GM23338 (cell line): ENCODE measurements at regions not wholly inside any gene's neighbourhood (a gene's known extent, or its start where the extent isn't known, plus 50 kb on each side); places are given as distances from the start of the nearest gene placed in this dataset.
A peak's percentile ranks its signal among the peaks of the same experiment; 100 is the strongest.

Source experiments
- ATAC-seq: fragments of 200-7000 bp; cut with Tn5 transposase; 3 replicates; pipeline ENCODE4 v1.9.1; 2020
- DNase-seq: peaks from one replicate; pipeline ENCODE4 v3.0.0-alpha.2; 2015; ENCODE audit warnings: low spot score
- H2AFZ ChIP-seq: fragments of 200-600 bp; sonication (generic); 2 replicates; pipeline ENCODE4 v1.8.0; 2016; ENCODE audit warnings: antibody characterized with exemption, mild to moderate bottlenecking, moderate library complexity
- H3F3A ChIP-seq: fragments of 200-600 bp; sonication (generic); replicated peaks from 2 replicates; pipeline ENCODE4 v1.8.0; 2017; ENCODE audit warnings: antibody characterized with exemption, mixed run types, low read depth
- H3K27ac ChIP-seq: fragments of 200-600 bp; sonication (generic); 2 replicates; pipeline ENCODE4 v1.6.1; 2016; ENCODE audit warnings: low read depth
- H3K27me3 ChIP-seq: fragments of 200-600 bp; sonication (generic); 2 replicates; pipeline ENCODE4 v1.8.0; 2016; ENCODE audit warnings: mild to moderate bottlenecking, mixed run types, moderate library complexity; ENCODE audit not compliant: insufficient read depth
- H3K36me3 ChIP-seq: fragments of 200-600 bp; sonication (generic); 2 replicates; pipeline ENCODE4 v1.8.0; 2016; ENCODE audit warnings: mild to moderate bottlenecking; ENCODE audit not compliant: insufficient read depth
- H3K4me1 ChIP-seq: fragments of 200-600 bp; sonication (generic); 2 replicates; pipeline ENCODE4 v1.8.0; 2016; ENCODE audit warnings: mild to moderate bottlenecking, moderate library complexity; ENCODE audit not compliant: insufficient read depth
- H3K4me2 ChIP-seq: fragments of 200-600 bp; sonication (generic); 2 replicates; pipeline ENCODE4 v1.7.1; 2017; ENCODE audit warnings: mixed run types
- H3K4me3 ChIP-seq: fragments of 200-600 bp; sonication (generic); 2 replicates; pipeline ENCODE4 v1.6.1; 2016; ENCODE audit warnings: mixed run types
- H3K79me2 ChIP-seq: fragments of 200-600 bp; sonication (generic); replicated peaks from 2 replicates; pipeline ENCODE4 v1.8.0; 2017; ENCODE audit warnings: mild to moderate bottlenecking; ENCODE audit not compliant: insufficient read depth
- H3K9me2 ChIP-seq: fragments of 200-600 bp; sonication (generic); 2 replicates; pipeline ENCODE4 v1.8.0; 2017; ENCODE audit not compliant: insufficient read depth
- H4K20me1 ChIP-seq: fragments of 200-600 bp; sonication (generic); replicated peaks from 2 replicates; pipeline ENCODE4 v1.8.0; 2017; ENCODE audit warnings: mild to moderate bottlenecking; ENCODE audit not compliant: insufficient read depth
- H3K27ac Mint-ChIP-seq: 2 replicates; pipeline ENCODE4 v1.8.0; 2020; ENCODE audit warnings: inconsistent platforms, mild to moderate bottlenecking, moderate library complexity, mixed read lengths
- H3K27me3 Mint-ChIP-seq: 3 replicates; pipeline ENCODE4 v1.8.0; 2022; ENCODE audit warnings: low read depth, mild to moderate bottlenecking, moderate library complexity, mixed read lengths, inconsistent platforms; ENCODE audit not compliant: insufficient read depth, poor library complexity
- H3K36me3 Mint-ChIP-seq: 3 replicates; pipeline ENCODE4 v1.8.0; 2021; ENCODE audit warnings: low read depth, mild to moderate bottlenecking, inconsistent platforms, moderate library complexity, mixed read lengths
- H3K4me1 Mint-ChIP-seq: 3 replicates; pipeline ENCODE4 v1.8.0; 2020; ENCODE audit warnings: mild to moderate bottlenecking, inconsistent platforms, mixed read lengths
- H3K4me3 Mint-ChIP-seq: 3 replicates; pipeline ENCODE4 v1.8.0; 2021; ENCODE audit warnings: moderate library complexity, mild to moderate bottlenecking, inconsistent platforms, mixed read lengths
- H3K9me3 Mint-ChIP-seq: 3 replicates; pipeline ENCODE4 v1.8.0; 2020; ENCODE audit warnings: moderate library complexity, mild to moderate bottlenecking, inconsistent platforms, mixed read lengths
- NANOG ChIP-seq: IDR thresholded peaks from 2 replicates; pipeline ENCODE4 v1.6.1; 2016; ENCODE audit warnings: antibody characterized with exemption, borderline replicate concordance
- POLR2AphosphoS5 ChIP-seq: IDR thresholded peaks from 2 replicates; pipeline ENCODE4 v1.6.1; 2016; ENCODE audit warnings: antibody characterized with exemption, low read depth
- REST ChIP-seq: IDR thresholded peaks from one replicate; pipeline ENCODE4 v1.6.1; 2018; ENCODE audit warnings: antibody characterized with exemption; ENCODE audit not compliant: unreplicated experiment
- ZNF462 ChIP-seq: fragments of 250-450 bp; sonication (Bioruptor Pico); IDR thresholded peaks from 2 replicates; pipeline ENCODE4 v1.5.0; 2020; ENCODE audit warnings: mild to moderate bottlenecking, moderate library complexity
- TF ChIP-seq, protein P1 (sequence below), 2 experiments: fragments of 200-600 bp in 1 of 2; sonication (generic) in 1 of 2; conservative IDR thresholded peaks; 2 replicates each; pipeline versions ENCODE4 v1.5.1 to v1.6.1; 2016 to 2017; ENCODE audit warnings: antibody characterized with exemption in 2 of 2, low read depth in 2 of 2, mild to moderate bottlenecking in 2 of 2, moderate library complexity in 1 of 2

DNA sequence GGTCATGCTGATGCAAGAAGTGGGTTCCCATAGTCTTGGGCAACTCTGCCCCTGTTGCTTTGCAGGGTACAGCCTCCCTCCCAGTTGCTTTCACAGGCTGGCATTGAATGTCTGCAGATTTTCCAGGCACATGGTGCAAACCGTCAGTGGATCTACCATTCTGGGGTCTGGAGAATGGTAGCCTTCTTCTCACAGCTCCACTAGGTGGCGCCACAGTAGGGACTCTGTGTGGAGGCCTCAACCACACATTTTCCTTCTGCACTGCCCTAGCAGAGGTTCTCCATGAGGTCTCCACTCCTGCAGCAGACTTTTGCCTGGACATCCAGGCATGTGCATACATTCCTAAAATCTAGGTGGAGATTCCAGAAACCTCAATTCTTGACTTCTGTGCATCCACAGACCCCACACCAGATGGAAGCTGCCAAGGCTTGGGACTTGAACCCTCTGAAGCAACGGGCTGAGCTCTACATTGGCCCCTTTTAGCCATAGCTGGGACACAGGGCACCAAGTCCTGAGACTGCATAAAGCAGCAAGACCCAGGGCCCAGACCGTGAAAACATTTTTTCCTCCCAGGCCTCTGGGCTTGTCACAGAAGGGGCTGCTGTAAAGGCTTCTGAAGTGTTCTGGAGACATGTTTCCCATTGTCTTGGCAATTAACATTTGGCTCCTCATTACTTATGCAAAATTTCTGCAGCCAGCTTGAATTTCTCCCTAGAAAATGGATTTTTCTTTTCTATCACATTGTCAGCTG lies 466.2 kb upstream of the PBX1 start:
- no peak overlapping the region for H3K4me3 ChIP-seq
- Mint-ChIP-seq H3K9me3 (peaks cover 33% of the 10 kb centered on the region), H3K27ac (no peak overlapping the region), H3K4me3 (no peak overlapping the region), H3K27me3 (peaks cover 3% of the 10 kb centered on the region), H3K4me1 (peaks cover 5% of the 10 kb centered on the region; the same call in 2 of the 3 replicates), H3K36me3 (peaks cover 28% of the 10 kb centered on the region)
- no peak overlapping the region for H2AFZ ChIP-seq
- H3K9me2 ChIP-seq = no peaks in the 10 kb centered on the region
- no peaks in the 10 kb centered on the region for H4K20me1 ChIP-seq
- H3K27me3 ChIP-seq = no peaks in the 10 kb centered on the region
- ATAC-seq = no peak
- peaks cover 3% of the 10 kb centered on the region; the same call in 1 of the 2 replicates for H3K36me3 ChIP-seq
- peak; percentile 40 for DNase-seq
- TF ChIP-seq REST = no peak
- TF ChIP-seq, protein P1, sequence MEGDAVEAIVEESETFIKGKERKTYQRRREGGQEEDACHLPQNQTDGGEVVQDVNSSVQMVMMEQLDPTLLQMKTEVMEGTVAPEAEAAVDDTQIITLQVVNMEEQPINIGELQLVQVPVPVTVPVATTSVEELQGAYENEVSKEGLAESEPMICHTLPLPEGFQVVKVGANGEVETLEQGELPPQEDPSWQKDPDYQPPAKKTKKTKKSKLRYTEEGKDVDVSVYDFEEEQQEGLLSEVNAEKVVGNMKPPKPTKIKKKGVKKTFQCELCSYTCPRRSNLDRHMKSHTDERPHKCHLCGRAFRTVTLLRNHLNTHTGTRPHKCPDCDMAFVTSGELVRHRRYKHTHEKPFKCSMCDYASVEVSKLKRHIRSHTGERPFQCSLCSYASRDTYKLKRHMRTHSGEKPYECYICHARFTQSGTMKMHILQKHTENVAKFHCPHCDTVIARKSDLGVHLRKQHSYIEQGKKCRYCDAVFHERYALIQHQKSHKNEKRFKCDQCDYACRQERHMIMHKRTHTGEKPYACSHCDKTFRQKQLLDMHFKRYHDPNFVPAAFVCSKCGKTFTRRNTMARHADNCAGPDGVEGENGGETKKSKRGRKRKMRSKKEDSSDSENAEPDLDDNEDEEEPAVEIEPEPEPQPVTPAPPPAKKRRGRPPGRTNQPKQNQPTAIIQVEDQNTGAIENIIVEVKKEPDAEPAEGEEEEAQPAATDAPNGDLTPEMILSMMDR (conservative IDR thresholded peaks at IDR 0.05; ENCODE audit: low read depth in 2 of 2) = peak; percentile 55 to 68
- no peak overlapping the region for H3K27ac ChIP-seq
- no peak overlapping the region for H3K4me2 ChIP-seq
- H3K79me2 ChIP-seq = no peaks in the 10 kb centered on the region
- H3K4me1 ChIP-seq = 0 out of 2 replicates have a peak, but pooled peaks cover 4% of the 10 kb centered on the region
- no peaks in the 10 kb centered on the region for H3F3A ChIP-seq

GRCh38 chr1:164093543-164093942 lies 465.4 kb upstream of the PBX1 start:
- H3K4me1 ChIP-seq = no peaks in the 10 kb centered on the region
- no peak overlapping the region for H2AFZ ChIP-seq
- no peaks in the 10 kb centered on the region for H3K79me2 ChIP-seq
- H3K9me2 ChIP-seq = no peaks in the 10 kb centered on the region
- Mint-ChIP-seq H3K36me3 (peaks cover 28% of the 10 kb centered on the region), H3K27me3 (peaks cover 3% of the 10 kb centered on the region), H3K27ac (no peak overlapping the region), H3K4me1 (no peaks in the 10 kb centered on the region), H3K4me3 (no peak overlapping the region), H3K9me3 (peaks cover 33% of the 10 kb centered on the region)
- H3K36me3 ChIP-seq = peaks cover 3% of the 10 kb centered on the region; the same call in 1 of the 2 replicates
- H3K27ac ChIP-seq = no peak overlapping the region
- no peaks in the 10 kb centered on the region for H3F3A ChIP-seq
- H3K4me3 ChIP-seq = no peak overlapping the region
- H3K4me2 ChIP-seq = no peak overlapping the region
- no peaks in the 10 kb centered on the region for H4K20me1 ChIP-seq
- H3K27me3 ChIP-seq = no peaks in the 10 kb centered on the region
- ATAC-seq (no peak), DNase-seq (no peak)
- no peak for TF ChIP-seq NANOG
- TF ChIP-seq, protein P1 (conservative IDR thresholded peaks at IDR 0.05; ENCODE audit: low read depth in 2 of 2) = no peak
- no peak for TF ChIP-seq ZNF462 (CRISPR knock-in tag)
- TF ChIP-seq POLR2AphosphoS5 = no peak
